Colonic mucosa (tissue), 4 donors: ENCODE measurements at regions not wholly inside any gene's neighbourhood (a gene's known extent, or its start where the extent isn't known, plus 50 kb on each side); places are given as distances from the start of the nearest gene placed in this dataset.

Experiments
- DNase-seq: peaks from one replicate; pipeline ENCODE4 v3.0.0-alpha.2; 2020
- H3K27ac ChIP-seq: fragments of 200-600 bp; one replicate; pipeline ENCODE4 v1.8.0; 2021
- H3K27me3 ChIP-seq: fragments of 200-600 bp; one replicate; pipeline ENCODE4 v1.8.0; 2021
- H3K36me3 ChIP-seq: fragments of 200-600 bp; one replicate; pipeline ENCODE4 v1.8.0; 2021
- H3K4me1 ChIP-seq: fragments of 200-600 bp; one replicate; pipeline ENCODE4 v1.8.0; 2021; ENCODE audit warnings: mild to moderate bottlenecking
- H3K4me3 ChIP-seq: fragments of 200-600 bp; one replicate; pipeline ENCODE4 v1.8.0; 2021
- H3K9ac ChIP-seq, 2 donors: one replicate each; pipeline ENCODE4 v1.7.0; 2013; ENCODE audit warnings: control low read depth in 2 of 2, low read depth in 2 of 2, low read length in 2 of 2
- H3K9me3 ChIP-seq: fragments of 200-600 bp; one replicate; pipeline ENCODE4 v1.8.0; 2021
- CTCF ChIP-seq: fragments of 200-600 bp; IDR thresholded peaks from one replicate; pipeline ENCODE4 v1.8.0; 2022; ENCODE audit warnings: antibody characterized with exemption, mild to moderate bottlenecking
- intact Hi-C: fragments of 100-400 bp; cut with DNase I; formaldehyde crosslinking; loops from one replicate; pipeline ENCODE4 v1.14.1; 2022
- donor health status: healthy.
- donor health status: DM: no; HTN: no; CAD: no.
- donor health status: DM: no; HTN: no; CAD: no.

GRCh38 chr2:71736091-71736861, 282.9 kb downstream of the DYSF start:
- Histone ChIP-seq H3K4me1 (no peaks in the 10 kb centered on the region), H3K27me3 (no peaks in the 10 kb centered on the region), H3K27ac (no peak overlapping the region), H3K36me3 (no peaks in the 10 kb centered on the region), H3K9ac (no peak overlapping the region), H3K4me3 (no peak overlapping the region), H3K9me3 (no peaks in the 10 kb centered on the region)
- DNase-seq = no peak
- TF ChIP-seq CTCF = no peak
- intact Hi-C loops = no loop called here
